OCI-LY1 (cell line): ENCODE measurements at regions not wholly inside any gene's neighbourhood (a gene's known extent, or its start where the extent isn't known, plus 50 kb on each side); places are given as distances from the start of the nearest gene placed in this dataset.

ENCODE experiments used
- H2AFZ ChIP-seq: fragments of 200-600 bp; sonication (generic), shearing (Covaris generic); 2 replicates; pipeline ENCODE4 v1.6.0; 2014; ENCODE audit warnings: antibody characterized with exemption, mild to moderate bottlenecking, low read length
- H3F3A ChIP-seq: fragments of 200-600 bp; sonication (generic), shearing (Covaris generic); 2 replicates; pipeline ENCODE4 v1.6.0; 2014; ENCODE audit warnings: mild to moderate bottlenecking, antibody characterized with exemption, low read length, moderate library complexity; ENCODE audit not compliant: insufficient read depth
- H3K27ac ChIP-seq: fragments of 200-600 bp; sonication (generic); 2 replicates; pipeline ENCODE4 v1.5.1; 2014; ENCODE audit warnings: low read length, mixed run types, mild to moderate bottlenecking, low read depth; ENCODE audit not compliant: poor library complexity, severe bottlenecking
- H3K27me3 ChIP-seq: fragments of 200-600 bp; sonication (generic); 2 replicates; pipeline ENCODE4 v1.6.0; 2014; ENCODE audit warnings: antibody characterized with exemption, mild to moderate bottlenecking, low read length, moderate library complexity; ENCODE audit not compliant: insufficient read depth
- H3K36me3 ChIP-seq: fragments of 200-600 bp; sonication (generic); 2 replicates; pipeline ENCODE4 v1.6.1; 2014; ENCODE audit warnings: mild to moderate bottlenecking, antibody characterized with exemption, low read length, moderate library complexity, mixed read lengths; ENCODE audit not compliant: insufficient read depth
- H3K4me1 ChIP-seq: fragments of 200-600 bp; sonication (generic); 2 replicates; pipeline ENCODE4 v1.5.1; 2014; ENCODE audit warnings: mild to moderate bottlenecking, low read length, moderate library complexity; ENCODE audit not compliant: insufficient read depth, severe bottlenecking
- H3K4me2 ChIP-seq: fragments of 200-600 bp; sonication (generic), shearing (Covaris generic); 2 replicates; pipeline ENCODE4 v1.6.1; 2014; ENCODE audit warnings: low read length
- H3K4me3 ChIP-seq: fragments of 200-600 bp; sonication (generic); 2 replicates; pipeline ENCODE4 v1.5.1; 2014; ENCODE audit warnings: low read length, low read depth, mild to moderate bottlenecking, mixed read lengths; ENCODE audit not compliant: poor library complexity, severe bottlenecking
- H3K79me2 ChIP-seq: fragments of 200-600 bp; shearing (Covaris generic); 2 replicates; pipeline ENCODE4 v1.6.1; 2016; ENCODE audit warnings: mixed run types, low read length, mixed read lengths; ENCODE audit not compliant: insufficient read depth
- H3K9ac ChIP-seq: fragments of 200-600 bp; sonication (generic), shearing (Covaris generic); 2 replicates; pipeline ENCODE4 v1.6.1; 2014; ENCODE audit warnings: mild to moderate bottlenecking, low read length, mixed read lengths
- H3K9me2 ChIP-seq: fragments of 200-600 bp; sonication (generic), shearing (Covaris generic); 2 replicates; pipeline ENCODE4 v1.6.1; 2014; ENCODE audit warnings: low read depth, mild to moderate bottlenecking, low read length, mixed read lengths
- H3K9me3 ChIP-seq: fragments of 200-600 bp; shearing (Covaris generic); 2 replicates; pipeline ENCODE4 v1.6.1; 2014; ENCODE audit warnings: low read length, mixed read lengths
- H4K20me1 ChIP-seq: fragments of 200-600 bp; sonication (generic), shearing (Covaris generic); 2 replicates; pipeline ENCODE4 v1.6.0; 2016; ENCODE audit warnings: mild to moderate bottlenecking, low read length; ENCODE audit not compliant: insufficient read depth
- CTCF ChIP-seq: fragments of 200-600 bp; sonication (generic), shearing (Covaris generic); IDR thresholded peaks from 2 replicates; pipeline ENCODE4 v1.5.1; 2017; ENCODE audit warnings: mild to moderate bottlenecking, antibody characterized with exemption, low read length, moderate library complexity, mixed read lengths
- EZH2 ChIP-seq: fragments of 200-600 bp; sonication (generic), shearing (Covaris generic); IDR thresholded peaks from 2 replicates; pipeline ENCODE4 v1.8.0; 2017; ENCODE audit warnings: borderline replicate concordance, mixed run types, mild to moderate bottlenecking, antibody characterized with exemption, low read length, moderate library complexity, mixed read lengths

DNA sequence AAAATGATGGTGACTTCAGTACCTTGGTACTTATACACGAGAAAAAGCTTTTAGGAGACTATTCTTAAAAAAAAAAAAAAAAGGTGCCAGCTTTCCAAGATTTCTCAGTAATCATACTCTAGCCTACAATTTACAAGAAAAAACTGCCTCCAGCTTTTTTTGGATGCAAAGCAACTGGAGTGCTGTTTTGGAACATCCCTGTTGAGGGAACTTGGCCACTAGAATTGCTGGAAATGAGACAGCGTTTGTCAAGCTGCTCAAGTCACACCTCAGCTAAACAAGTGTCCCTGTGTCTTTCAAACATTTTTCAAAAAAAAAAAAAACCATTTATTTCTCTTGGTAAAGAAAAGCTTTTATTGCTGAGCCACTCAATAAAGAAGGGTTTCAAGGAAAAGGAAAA is 413.1 kb upstream of the ARGLU1 start:
- Histone ChIP-seq H4K20me1 (no peaks in the 10 kb centered on the region), H3K9ac (no peak overlapping the region), H3K9me3 (no peaks in the 10 kb centered on the region), H2AFZ (no peak overlapping the region), H3K4me1 (no peaks in the 10 kb centered on the region), H3K36me3 (no peaks in the 10 kb centered on the region), H3K9me2 (peaks cover 3% of the 10 kb centered on the region; the same call in 1 of the 2 replicates), H3K4me3 (no peak overlapping the region), H3K27ac (no peak overlapping the region), H3K4me2 (no peak overlapping the region), H3K27me3 (no peaks in the 10 kb centered on the region), H3F3A (no peaks in the 10 kb centered on the region), H3K79me2 (no peaks in the 10 kb centered on the region)
- TF ChIP-seq EZH2 (no peak), CTCF (no peak)

- Histone ChIP-seq H3K9ac (no peak overlapping the region), H3K4me1 (no peaks in the 10 kb centered on the region), H3F3A (no peaks in the 10 kb centered on the region), H3K36me3 (no peaks in the 10 kb centered on the region), H3K79me2 (no peaks in the 10 kb centered on the region), H3K4me2 (no peak overlapping the region), H4K20me1 (no peaks in the 10 kb centered on the region), H2AFZ (no peak overlapping the region), H3K4me3 (no peak overlapping the region), H3K27me3 (no peaks in the 10 kb centered on the region), H3K9me2 (no peaks in the 10 kb centered on the region), H3K27ac (no peak overlapping the region), H3K9me3 (no peaks in the 10 kb centered on the region)
- no peak for TF ChIP-seq EZH2
- no peak for TF ChIP-seq CTCF
Measured at GRCh38 chr13:106967391-106967790, 399.5 kb upstream of the ARGLU1 start.

- no peaks in the 10 kb centered on the region for H3K27me3 ChIP-seq
- TF ChIP-seq EZH2 (no peak), CTCF (no peak)
- H3K9me3 ChIP-seq = no peaks in the 10 kb centered on the region
- no peak overlapping the region for H3K27ac ChIP-seq
- no peaks in the 10 kb centered on the region for H3K79me2 ChIP-seq
- no peaks in the 10 kb centered on the region for H4K20me1 ChIP-seq
- H3F3A ChIP-seq = no peaks in the 10 kb centered on the region
- no peak overlapping the region for H2AFZ ChIP-seq
- H3K4me2 ChIP-seq = no peak overlapping the region
- H3K36me3 ChIP-seq = no peaks in the 10 kb centered on the region
- no peaks in the 10 kb centered on the region for H3K4me1 ChIP-seq
- H3K4me3 ChIP-seq = no peak overlapping the region
- H3K9me2 ChIP-seq = no peaks in the 10 kb centered on the region
- no peak overlapping the region for H3K9ac ChIP-seq
Measured at GRCh38 chr13:106963151-106963550, 395.2 kb upstream of the ARGLU1 start.
